GM21515 (cell line): ENCODE measurements at regions not wholly inside any gene's neighbourhood (a gene's known extent, or its start where the extent isn't known, plus 50 kb on each side); places are given as distances from the start of the nearest gene placed in this dataset.
"Not testable (repeated sequence)": the region's sequence is repeated elsewhere in the genome, so short reads cannot be mapped to it uniquely, and the experiment has no call there.

ENCODE experiments used
- ATAC-seq: cut with Tn5 transposase; IDR thresholded peaks from one replicate; pipeline ENCODE4 v1.9.1; 2021; ENCODE audit not compliant: unreplicated experiment

- no peak for ATAC-seq
These were observed 702.9 kb downstream of the TENT5A start for GRCh38 chr6:81049425-81050042.

- ATAC-seq, result no peak
These were observed 721.1 kb downstream of the TENT5A start for GRCh38 chr6:81031416-81031815.

- ATAC-seq, result no peak
These were observed 726.4 kb downstream of the TENT5A start for GRCh38 chr6:81026041-81026553.

- ATAC-seq, result no peak
These were observed 728.8 kb downstream of the TENT5A start for GRCh38 chr6:81023709-81024108.

GRCh38 chr6:81023007-81023582 lies 729.4 kb downstream of the TENT5A start:
- ATAC-seq, result no peak

GRCh38 chr6:81017586-81017985 lies 734.9 kb downstream of the TENT5A start:
- not testable (repeated sequence) for ATAC-seq

- ATAC-seq, result no peak
These were observed 748.6 kb downstream of the TENT5A start for GRCh38 chr6:81003894-81004293.

- no peak for ATAC-seq
These were observed 749.3 kb downstream of the TENT5A start for GRCh38 chr6:81003156-81003555.

GRCh38 chr6:81002126-81002525 lies 750.4 kb downstream of the TENT5A start:
- ATAC-seq, result no peak

- no peak for ATAC-seq
These were observed 761.2 kb downstream of the TENT5A start for GRCh38 chr6:80991316-80991715.

- no peak for ATAC-seq
These were observed 763.6 kb downstream of the TENT5A start for GRCh38 chr6:80988892-80989291.

- no peak for ATAC-seq
These were observed 764.2 kb downstream of the TENT5A start for GRCh38 chr6:80988286-80988685.

- ATAC-seq, result not testable (repeated sequence)
These were observed 771.3 kb downstream of the TENT5A start for GRCh38 chr6:80981226-80981625.

GRCh38 chr6:80976336-80976735 lies 776.1 kb downstream of the TENT5A start:
- ATAC-seq, result no peak

- no peak for ATAC-seq
These were observed 777.9 kb downstream of the TENT5A start for GRCh38 chr6:80974579-80974978.

GRCh38 chr6:80969439-80969838 lies 783.0 kb downstream of the TENT5A start:
- no peak for ATAC-seq

GRCh38 chr6:80967609-80968008 lies 784.9 kb downstream of the TENT5A start:
- no peak for ATAC-seq

GRCh38 chr6:80962382-80962781 lies 790.1 kb downstream of the TENT5A start:
- no peak for ATAC-seq

- no peak for ATAC-seq
These were observed 791.3 kb downstream of the TENT5A start for GRCh38 chr6:80961166-80961565.

- no peak for ATAC-seq
These were observed 793.4 kb downstream of the TENT5A start for GRCh38 chr6:80959034-80959433.

GRCh38 chr6:80956898-80957297 lies 795.6 kb downstream of the TENT5A start:
- ATAC-seq, result no peak

GRCh38 chr6:80952479-80952878 lies 800.0 kb downstream of the TENT5A start:
- ATAC-seq, result not testable (repeated sequence)

GRCh38 chr6:80946402-80946801 lies 806.1 kb downstream of the TENT5A start:
- ATAC-seq, result no peak
